D721Med (cell line): ENCODE measurements at regions not wholly inside any gene's neighbourhood (a gene's known extent, or its start where the extent isn't known, plus 50 kb on each side); places are given as distances from the start of the nearest gene placed in this dataset.
A peak's percentile ranks its signal among the peaks of the same experiment; 100 is the strongest.

ENCODE experiments used
- DNase-seq: peaks from one replicate; pipeline ENCODE4 v3.0.0; 2011; ENCODE audit warnings: low spot score; ENCODE audit not compliant: insufficient read length
- FAIRE-seq: peaks from 2 replicates; lab custom pipeline; 2011; peaks lifted over from hg19 to GRCh38; lab: Jason Lieb, UNC
- CTCF ChIP-seq: IDR thresholded peaks from 2 replicates; pipeline ENCODE4 v1.5.1; 2012; ENCODE audit warnings: mild to moderate bottlenecking, control low read depth; ENCODE audit not compliant: insufficient read depth; ENCODE audit errors: missing control alignments

GRCh38 chr5:18932081-18932480, 1055.9 kb downstream of the CDH18 start:
- FAIRE-seq: no peak
- no peak for DNase-seq
- TF ChIP-seq CTCF: no peak

GRCh38 chr5:18944771-18945170, 1043.2 kb downstream of the CDH18 start:
- no peak for FAIRE-seq

GRCh38 chr5:18954239-18954638, 1033.8 kb downstream of the CDH18 start:
- TF ChIP-seq CTCF: no peak
- DNase-seq (no peak), FAIRE-seq (peak; percentile 29)

More at GRCh38 chr5:18944771-18945170, 1043.2 kb downstream of the CDH18 start:
- TF ChIP-seq CTCF: no peak
- no peak for DNase-seq

- no peak for TF ChIP-seq CTCF
- FAIRE-seq (no peak), DNase-seq (no peak)
Measured at GRCh38 chr5:18959535-18959934, 1028.5 kb downstream of the CDH18 start.

- DNase-seq: no peak
- no peak for TF ChIP-seq CTCF
- FAIRE-seq: no peak
Measured at GRCh38 chr5:18961234-18961633, 1026.8 kb downstream of the CDH18 start.

- DNase-seq (no peak), FAIRE-seq (no peak)
- TF ChIP-seq CTCF: no peak
Measured at GRCh38 chr5:18965893-18966292, 1022.1 kb downstream of the CDH18 start.

- FAIRE-seq (no peak), DNase-seq (no peak)
- no peak for TF ChIP-seq CTCF
Measured at GRCh38 chr5:18967637-18968036, 1020.4 kb downstream of the CDH18 start.
